Mammary epithelial cell (primary cell): ENCODE measurements at regions not wholly inside any gene's neighbourhood (a gene's known extent, or its start where the extent isn't known, plus 50 kb on each side); places are given as distances from the start of the nearest gene placed in this dataset.

ENCODE experiments used
- CTCF ChIP-seq, 2 donors: IDR thresholded peaks in 1 of 2; conservative IDR thresholded peaks in 1 of 2; 2 replicates each; pipeline ENCODE4 v1.5.1; 2011 to 2012; ENCODE audit warnings: inconsistent platforms in 2 of 2, low read length in 2 of 2, mild to moderate bottlenecking in 2 of 2, control low read depth in 1 of 2, low read depth in 1 of 2; ENCODE audit not compliant: insufficient read depth in 1 of 2; ENCODE audit errors: extremely low read depth in 1 of 2
- EZH2 ChIP-seq: IDR thresholded peaks from 2 replicates; pipeline ENCODE4 v1.6.1; 2012; ENCODE audit warnings: low read length, inconsistent platforms, borderline replicate concordance

DNA sequence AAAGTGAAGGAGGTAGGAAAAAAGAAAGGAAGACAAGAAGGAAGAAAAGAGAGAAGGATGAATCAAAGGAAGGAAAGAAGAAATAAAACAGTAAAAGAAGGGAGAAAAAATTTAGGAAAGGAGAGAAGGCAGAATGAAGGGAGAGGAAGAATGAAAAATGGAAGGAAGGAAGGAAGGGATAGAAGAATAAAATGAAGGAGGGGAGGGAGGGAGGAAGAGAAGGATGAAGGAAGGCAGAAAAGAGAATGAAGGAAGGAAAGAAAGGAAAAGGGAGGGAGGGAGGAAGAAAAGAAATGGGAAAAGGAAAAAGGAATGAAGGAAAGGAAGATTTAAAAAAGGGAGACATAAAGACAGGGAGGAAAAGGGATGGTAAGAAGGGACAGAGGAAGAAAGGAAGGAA, 393.7 kb upstream of the GRM7 start:
- TF ChIP-seq EZH2 (no peak), CTCF (conservative IDR thresholded peaks at IDR 0.05 in 1 of 2, IDR thresholded peaks at IDR 0.05 in 1 of 2; ENCODE audit: extremely low read depth in 1 of 2, insufficient read depth in 1 of 2, low read depth in 1 of 2, low read length in 2 of 2) (no peak)
